ENCODE measurements at regions not wholly inside any gene's neighbourhood (a gene's known extent, or its start where the extent isn't known, plus 50 kb on each side); places are given as distances from the start of the nearest gene placed in this dataset.

DNA sequence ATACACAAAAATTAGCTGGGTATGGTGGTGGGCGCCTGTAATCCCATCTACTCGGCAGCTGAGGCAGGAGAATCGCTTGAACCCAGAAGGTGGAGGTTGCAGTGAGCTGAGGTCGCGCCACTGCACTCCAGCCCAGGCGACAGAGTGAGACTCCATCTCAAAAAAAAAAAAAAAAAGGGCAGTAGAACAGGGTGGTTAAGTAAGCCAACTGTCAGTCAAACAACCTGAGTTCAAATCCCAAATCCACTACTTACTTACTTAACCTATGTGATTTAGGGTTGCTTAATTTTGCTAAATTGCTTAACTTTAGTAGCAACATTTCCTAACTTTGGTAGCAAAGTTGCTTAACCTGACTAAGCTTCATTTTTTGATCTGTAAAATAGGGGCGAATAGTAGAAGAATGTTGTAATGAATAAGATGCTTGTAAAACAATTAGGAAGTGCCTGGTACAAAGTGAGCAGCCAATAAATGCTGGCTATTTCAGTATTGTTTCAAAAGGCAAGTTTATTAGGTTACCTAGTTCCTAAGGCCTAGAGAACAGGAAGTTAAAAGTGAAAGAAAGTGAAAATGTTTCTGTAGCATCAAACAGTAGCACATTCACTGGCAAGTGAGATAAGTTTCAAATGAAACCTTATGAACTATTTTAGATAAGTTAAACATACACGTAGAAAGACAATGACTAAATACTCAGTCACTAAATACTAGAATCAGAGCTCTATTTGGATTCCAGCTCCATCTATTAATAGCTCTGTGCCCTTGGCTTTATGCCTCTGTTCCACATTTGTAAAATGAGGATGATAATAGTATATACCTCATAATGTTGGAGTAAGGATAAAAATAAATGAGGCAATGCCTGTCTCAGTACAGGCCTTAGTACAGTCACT is 64.3 kb downstream of the HOXA1 start:
- TF ChIP-seq TAF1 (IDR thresholded peaks at IDR 0.05; ENCODE audit: low read depth): no peak
- TF ChIP-seq, protein P1, sequence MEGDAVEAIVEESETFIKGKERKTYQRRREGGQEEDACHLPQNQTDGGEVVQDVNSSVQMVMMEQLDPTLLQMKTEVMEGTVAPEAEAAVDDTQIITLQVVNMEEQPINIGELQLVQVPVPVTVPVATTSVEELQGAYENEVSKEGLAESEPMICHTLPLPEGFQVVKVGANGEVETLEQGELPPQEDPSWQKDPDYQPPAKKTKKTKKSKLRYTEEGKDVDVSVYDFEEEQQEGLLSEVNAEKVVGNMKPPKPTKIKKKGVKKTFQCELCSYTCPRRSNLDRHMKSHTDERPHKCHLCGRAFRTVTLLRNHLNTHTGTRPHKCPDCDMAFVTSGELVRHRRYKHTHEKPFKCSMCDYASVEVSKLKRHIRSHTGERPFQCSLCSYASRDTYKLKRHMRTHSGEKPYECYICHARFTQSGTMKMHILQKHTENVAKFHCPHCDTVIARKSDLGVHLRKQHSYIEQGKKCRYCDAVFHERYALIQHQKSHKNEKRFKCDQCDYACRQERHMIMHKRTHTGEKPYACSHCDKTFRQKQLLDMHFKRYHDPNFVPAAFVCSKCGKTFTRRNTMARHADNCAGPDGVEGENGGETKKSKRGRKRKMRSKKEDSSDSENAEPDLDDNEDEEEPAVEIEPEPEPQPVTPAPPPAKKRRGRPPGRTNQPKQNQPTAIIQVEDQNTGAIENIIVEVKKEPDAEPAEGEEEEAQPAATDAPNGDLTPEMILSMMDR (IDR thresholded peaks at IDR 0.05; ENCODE audit: poor library complexity, severe bottlenecking): no peak
